ENCODE measurements at regions not wholly inside any gene's neighbourhood (a gene's known extent, or its start where the extent isn't known, plus 50 kb on each side); places are given as distances from the start of the nearest gene placed in this dataset.

DNA sequence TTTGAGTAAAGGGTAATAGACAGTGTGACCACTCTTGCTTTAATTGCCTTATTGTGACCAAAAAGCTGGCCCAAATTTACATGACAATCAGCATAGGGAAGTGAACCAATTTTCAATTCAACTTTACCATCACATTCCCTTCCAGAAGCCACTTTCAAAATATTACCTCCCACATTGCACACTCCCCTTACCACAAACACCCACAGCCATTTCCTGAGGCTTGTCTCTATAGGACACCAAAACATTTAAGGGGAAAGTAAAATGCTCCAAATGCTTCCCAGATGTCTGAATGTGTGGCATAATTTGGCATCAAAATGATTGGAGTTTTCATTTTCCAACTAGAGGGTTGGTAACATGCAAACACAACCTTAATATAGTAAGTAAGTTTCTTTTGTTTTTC lies 616.1 kb downstream of the SLC4A3 start:
- TF ChIP-seq, protein P1, sequence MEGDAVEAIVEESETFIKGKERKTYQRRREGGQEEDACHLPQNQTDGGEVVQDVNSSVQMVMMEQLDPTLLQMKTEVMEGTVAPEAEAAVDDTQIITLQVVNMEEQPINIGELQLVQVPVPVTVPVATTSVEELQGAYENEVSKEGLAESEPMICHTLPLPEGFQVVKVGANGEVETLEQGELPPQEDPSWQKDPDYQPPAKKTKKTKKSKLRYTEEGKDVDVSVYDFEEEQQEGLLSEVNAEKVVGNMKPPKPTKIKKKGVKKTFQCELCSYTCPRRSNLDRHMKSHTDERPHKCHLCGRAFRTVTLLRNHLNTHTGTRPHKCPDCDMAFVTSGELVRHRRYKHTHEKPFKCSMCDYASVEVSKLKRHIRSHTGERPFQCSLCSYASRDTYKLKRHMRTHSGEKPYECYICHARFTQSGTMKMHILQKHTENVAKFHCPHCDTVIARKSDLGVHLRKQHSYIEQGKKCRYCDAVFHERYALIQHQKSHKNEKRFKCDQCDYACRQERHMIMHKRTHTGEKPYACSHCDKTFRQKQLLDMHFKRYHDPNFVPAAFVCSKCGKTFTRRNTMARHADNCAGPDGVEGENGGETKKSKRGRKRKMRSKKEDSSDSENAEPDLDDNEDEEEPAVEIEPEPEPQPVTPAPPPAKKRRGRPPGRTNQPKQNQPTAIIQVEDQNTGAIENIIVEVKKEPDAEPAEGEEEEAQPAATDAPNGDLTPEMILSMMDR (tag by site-specific recombination; IDR thresholded peaks at IDR 0.05): no peak
- TF ChIP-seq ZNF416 (tag by site-specific recombination; IDR thresholded peaks at IDR 0.05) (no peak), YY1 (tag by site-specific recombination; IDR thresholded peaks at IDR 0.05) (no peak), TRIM28 (IDR thresholded peaks at IDR 0.05; ENCODE audit: borderline replicate concordance, low read length) (no peak), ZNF558 (tag by site-specific recombination; IDR thresholded peaks at IDR 0.05) (no peak), ZNF175 (tag by site-specific recombination; IDR thresholded peaks at IDR 0.05) (no peak), GFI1B (tag by site-specific recombination; IDR thresholded peaks at IDR 0.05) (no peak), ZNF169 (tag by site-specific recombination; IDR thresholded peaks at IDR 0.05) (no peak), ZNF777 (tag by site-specific recombination; IDR thresholded peaks at IDR 0.05; ENCODE audit: borderline replicate concordance) (no peak), ZNF266 (tag by site-specific recombination; IDR thresholded peaks at IDR 0.05; ENCODE audit: low read depth) (no peak), ZNF701 (tag by site-specific recombination; IDR thresholded peaks at IDR 0.05) (no peak)
- TF ChIP-seq, protein P2, sequence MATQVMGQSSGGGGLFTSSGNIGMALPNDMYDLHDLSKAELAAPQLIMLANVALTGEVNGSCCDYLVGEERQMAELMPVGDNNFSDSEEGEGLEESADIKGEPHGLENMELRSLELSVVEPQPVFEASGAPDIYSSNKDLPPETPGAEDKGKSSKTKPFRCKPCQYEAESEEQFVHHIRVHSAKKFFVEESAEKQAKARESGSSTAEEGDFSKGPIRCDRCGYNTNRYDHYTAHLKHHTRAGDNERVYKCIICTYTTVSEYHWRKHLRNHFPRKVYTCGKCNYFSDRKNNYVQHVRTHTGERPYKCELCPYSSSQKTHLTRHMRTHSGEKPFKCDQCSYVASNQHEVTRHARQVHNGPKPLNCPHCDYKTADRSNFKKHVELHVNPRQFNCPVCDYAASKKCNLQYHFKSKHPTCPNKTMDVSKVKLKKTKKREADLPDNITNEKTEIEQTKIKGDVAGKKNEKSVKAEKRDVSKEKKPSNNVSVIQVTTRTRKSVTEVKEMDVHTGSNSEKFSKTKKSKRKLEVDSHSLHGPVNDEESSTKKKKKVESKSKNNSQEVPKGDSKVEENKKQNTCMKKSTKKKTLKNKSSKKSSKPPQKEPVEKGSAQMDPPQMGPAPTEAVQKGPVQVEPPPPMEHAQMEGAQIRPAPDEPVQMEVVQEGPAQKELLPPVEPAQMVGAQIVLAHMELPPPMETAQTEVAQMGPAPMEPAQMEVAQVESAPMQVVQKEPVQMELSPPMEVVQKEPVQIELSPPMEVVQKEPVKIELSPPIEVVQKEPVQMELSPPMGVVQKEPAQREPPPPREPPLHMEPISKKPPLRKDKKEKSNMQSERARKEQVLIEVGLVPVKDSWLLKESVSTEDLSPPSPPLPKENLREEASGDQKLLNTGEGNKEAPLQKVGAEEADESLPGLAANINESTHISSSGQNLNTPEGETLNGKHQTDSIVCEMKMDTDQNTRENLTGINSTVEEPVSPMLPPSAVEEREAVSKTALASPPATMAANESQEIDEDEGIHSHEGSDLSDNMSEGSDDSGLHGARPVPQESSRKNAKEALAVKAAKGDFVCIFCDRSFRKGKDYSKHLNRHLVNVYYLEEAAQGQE (tag by site-specific recombination; IDR thresholded peaks at IDR 0.05): no peak
